ENCODE measurements at regions not wholly inside any gene's neighbourhood (a gene's known extent, or its start where the extent isn't known, plus 50 kb on each side); places are given as distances from the start of the nearest gene placed in this dataset.
"Not testable (repeated sequence)": the region's sequence is repeated elsewhere in the genome, so short reads cannot be mapped to it uniquely, and the experiment has no call there.

GRCh38 chr4:120555058-120555457 is 367.5 kb downstream of the PRDM5 start:
- no peak overlapping the region for H3K27ac ChIP-seq

GRCh38 chr4:120554086-120554485 is 368.4 kb downstream of the PRDM5 start:
- TF ChIP-seq CTCF (conservative IDR thresholded peaks at IDR 0.05) = no peak
- no peak for TF ChIP-seq ZFX (IDR thresholded peaks at IDR 0.05)
- H3K27ac ChIP-seq = no peak overlapping the region

More at GRCh38 chr4:120555058-120555457, 367.5 kb downstream of the PRDM5 start:
- TF ChIP-seq CTCF (conservative IDR thresholded peaks at IDR 0.05) (no peak), ZFX (IDR thresholded peaks at IDR 0.05) (no peak)

GRCh38 chr4:120550624-120551220 is 371.8 kb downstream of the PRDM5 start:
- not testable (repeated sequence) for H3K27ac ChIP-seq

GRCh38 chr4:120549011-120549570 is 373.4 kb downstream of the PRDM5 start:
- no peak overlapping the region for H3K27ac ChIP-seq
- no peak for TF ChIP-seq CTCF (conservative IDR thresholded peaks at IDR 0.05)
- no peak for TF ChIP-seq ZFX (IDR thresholded peaks at IDR 0.05)

- H3K27ac ChIP-seq = no peak overlapping the region
- TF ChIP-seq ZFX (IDR thresholded peaks at IDR 0.05) (no peak), CTCF (conservative IDR thresholded peaks at IDR 0.05) (no peak)
Measured at GRCh38 chr4:120545391-120545790, 377.1 kb downstream of the PRDM5 start.

- no peak for TF ChIP-seq CTCF (conservative IDR thresholded peaks at IDR 0.05)
- no peak for TF ChIP-seq ZFX (IDR thresholded peaks at IDR 0.05)
- no peak overlapping the region for H3K27ac ChIP-seq
Measured at GRCh38 chr4:120544838-120545237, 377.7 kb downstream of the PRDM5 start.

- H3K27ac ChIP-seq = no peak overlapping the region
- TF ChIP-seq CTCF (conservative IDR thresholded peaks at IDR 0.05) (no peak), ZFX (IDR thresholded peaks at IDR 0.05) (no peak)
Measured at GRCh38 chr4:120540625-120541024, 381.9 kb downstream of the PRDM5 start.

- TF ChIP-seq CTCF (conservative IDR thresholded peaks at IDR 0.05) (no peak), ZFX (IDR thresholded peaks at IDR 0.05) (no peak)
- no peak overlapping the region for H3K27ac ChIP-seq
Measured at GRCh38 chr4:120536884-120537283, 385.6 kb downstream of the PRDM5 start.
